ENCODE measurements at regions not wholly inside any gene's neighbourhood (a gene's known extent, or its start where the extent isn't known, plus 50 kb on each side); places are given as distances from the start of the nearest gene placed in this dataset.

- DNase-seq (ENCODE audit: low spot score): no peak
- in situ Hi-C loops (cut with MboI; ENCODE audit: low pct_unique_long_range_greater_than_20kb, low sequenced_read_pairs, unreplicated experiment): no loop called here
- no peak for TF ChIP-seq CTCF (IDR thresholded peaks at IDR 0.05; ENCODE audit: extremely low read depth, insufficient read depth, missing control alignments)
Observed at GRCh38 chr1:95382000-95382786, 148.2 kb downstream of the RWDD3 start.

GRCh38 chr1:95383111-95383510, 149.1 kb downstream of the RWDD3 start:
- no peak for TF ChIP-seq CTCF (IDR thresholded peaks at IDR 0.05; ENCODE audit: extremely low read depth, insufficient read depth, missing control alignments)
- no peak for DNase-seq (ENCODE audit: low spot score)
- in situ Hi-C loops (cut with MboI; ENCODE audit: low pct_unique_long_range_greater_than_20kb, low sequenced_read_pairs, unreplicated experiment): no loop called here

- no peak for DNase-seq (ENCODE audit: low spot score)
- in situ Hi-C loops (cut with MboI; ENCODE audit: low pct_unique_long_range_greater_than_20kb, low sequenced_read_pairs, unreplicated experiment): no loop called here
- TF ChIP-seq CTCF (IDR thresholded peaks at IDR 0.05; ENCODE audit: extremely low read depth, insufficient read depth, missing control alignments): no peak
Observed at GRCh38 chr1:95384567-95384966, 150.6 kb downstream of the RWDD3 start.

GRCh38 chr1:95386371-95386770, 152.4 kb downstream of the RWDD3 start:
- DNase-seq (ENCODE audit: low spot score): no peak
- in situ Hi-C loops (cut with MboI; ENCODE audit: low pct_unique_long_range_greater_than_20kb, low sequenced_read_pairs, unreplicated experiment): no loop called here
- TF ChIP-seq CTCF (IDR thresholded peaks at IDR 0.05; ENCODE audit: extremely low read depth, insufficient read depth, missing control alignments): no peak

GRCh38 chr1:95386915-95387314, 152.9 kb downstream of the RWDD3 start:
- no peak for TF ChIP-seq CTCF (IDR thresholded peaks at IDR 0.05; ENCODE audit: extremely low read depth, insufficient read depth, missing control alignments)
- DNase-seq (ENCODE audit: low spot score): no peak
- in situ Hi-C loops (cut with MboI; ENCODE audit: low pct_unique_long_range_greater_than_20kb, low sequenced_read_pairs, unreplicated experiment): no loop called here

GRCh38 chr1:95388031-95388430, 154.0 kb downstream of the RWDD3 start:
- DNase-seq (ENCODE audit: low spot score): no peak
- in situ Hi-C loops (cut with MboI; ENCODE audit: low pct_unique_long_range_greater_than_20kb, low sequenced_read_pairs, unreplicated experiment): no loop called here
- no peak for TF ChIP-seq CTCF (IDR thresholded peaks at IDR 0.05; ENCODE audit: extremely low read depth, insufficient read depth, missing control alignments)
